ENCODE measurements at regions not wholly inside any gene's neighbourhood (a gene's known extent, or its start where the extent isn't known, plus 50 kb on each side); places are given as distances from the start of the nearest gene placed in this dataset.
"Not testable (repeated sequence)": the region's sequence is repeated elsewhere in the genome, so short reads cannot be mapped to it uniquely, and the experiment has no call there.

GRCh38 chr18:5720132-5720531 is 175.2 kb downstream of the TMEM200C start:
- DNase-seq = no peak

GRCh38 chr18:5717256-5717655 is 173.5 kb upstream of the EPB41L3 start:
- DNase-seq = no peak

GRCh38 chr18:5710676-5711075 is 166.9 kb upstream of the EPB41L3 start:
- no peak for DNase-seq

- no peak for DNase-seq
Observed at GRCh38 chr18:5710235-5710634, 166.4 kb upstream of the EPB41L3 start.

- DNase-seq = no peak
Observed at GRCh38 chr18:5709476-5710095, 165.8 kb upstream of the EPB41L3 start.

GRCh38 chr18:5707586-5707985 is 163.8 kb upstream of the EPB41L3 start:
- DNase-seq = no peak

- DNase-seq = no peak
Observed at GRCh38 chr18:5705393-5705792, 161.6 kb upstream of the EPB41L3 start.

GRCh38 chr18:5704847-5705246 is 161.1 kb upstream of the EPB41L3 start:
- DNase-seq = no peak

- not testable (repeated sequence) for DNase-seq
Observed at GRCh38 chr18:5702016-5702415, 158.2 kb upstream of the EPB41L3 start.

- DNase-seq = peak; percentile 81
Observed at GRCh38 chr18:5693699-5694294, 150.0 kb upstream of the EPB41L3 start.

- no peak for DNase-seq
Observed at GRCh38 chr18:5678779-5679406, 135.1 kb upstream of the EPB41L3 start.

- no peak for DNase-seq
Observed at GRCh38 chr18:5678278-5678677, 134.5 kb upstream of the EPB41L3 start.

- no peak for DNase-seq
Observed at GRCh38 chr18:5673616-5674015, 129.8 kb upstream of the EPB41L3 start.

- no peak for DNase-seq
Observed at GRCh38 chr18:5669585-5669984, 125.8 kb upstream of the EPB41L3 start.

- DNase-seq = no peak
Observed at GRCh38 chr18:5668087-5668715, 124.4 kb upstream of the EPB41L3 start.

GRCh38 chr18:5667356-5667755 is 123.6 kb upstream of the EPB41L3 start:
- no peak for DNase-seq

GRCh38 chr18:5662586-5663090 is 118.8 kb upstream of the EPB41L3 start:
- DNase-seq = no peak

GRCh38 chr18:5661179-5661578 is 117.4 kb upstream of the EPB41L3 start:
- no peak for DNase-seq

GRCh38 chr18:5653802-5654201 is 110.0 kb upstream of the EPB41L3 start:
- no peak for DNase-seq

GRCh38 chr18:5651736-5652135 is 107.9 kb upstream of the EPB41L3 start:
- no peak for DNase-seq

GRCh38 chr18:5649439-5649838 is 105.6 kb upstream of the EPB41L3 start:
- no peak for DNase-seq

GRCh38 chr18:5646739-5647138 is 102.9 kb upstream of the EPB41L3 start:
- DNase-seq = no peak

- DNase-seq = no peak
Observed at GRCh38 chr18:5643288-5643687, 99.5 kb upstream of the EPB41L3 start.

All from muscle of arm (tissue), 1 donor.